GM12865 (cell line): ENCODE measurements at regions not wholly inside any gene's neighbourhood (a gene's known extent, or its start where the extent isn't known, plus 50 kb on each side); places are given as distances from the start of the nearest gene placed in this dataset.
A peak's percentile ranks its signal among the peaks of the same experiment; 100 is the strongest.
"Not testable (repeated sequence)": the region's sequence is repeated elsewhere in the genome, so short reads cannot be mapped to it uniquely, and the experiment has no call there.

ENCODE experiments used
- DNase-seq: peaks from one replicate; pipeline ENCODE4 v3.0.0; 2010; ENCODE audit warnings: low read depth
- H3K4me3 ChIP-seq: 2 replicates; pipeline ENCODE4 v1.5.1; 2011; ENCODE audit warnings: mild to moderate bottlenecking, low read depth, low read length, control low read depth
- CTCF ChIP-seq: IDR thresholded peaks from 2 replicates; pipeline ENCODE4 v1.5.1; 2011; ENCODE audit warnings: low read length, control low read depth, low read depth, inconsistent platforms; ENCODE audit not compliant: insufficient read depth; ENCODE audit errors: missing control alignments

DNA sequence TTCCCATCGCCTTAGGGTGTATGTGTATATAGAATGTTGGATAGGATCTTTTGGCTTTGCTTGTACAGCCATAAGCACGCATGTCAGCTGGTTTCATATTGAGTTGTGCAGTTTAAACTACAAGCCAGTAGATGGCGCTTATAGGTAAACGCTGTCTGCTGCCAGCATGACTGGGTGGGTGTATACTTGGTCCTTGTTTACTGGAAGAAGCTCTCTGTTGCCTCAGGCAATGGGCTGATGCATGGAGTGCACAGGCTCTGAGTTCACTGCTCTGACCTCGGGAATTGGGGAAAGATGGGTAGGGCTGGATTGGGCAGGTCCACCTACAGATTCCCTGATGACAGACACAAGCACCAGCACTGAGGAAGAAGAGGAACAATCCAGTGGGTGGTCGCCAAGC is 831.5 kb downstream of the STIM2 start:
- peak; percentile 67 for DNase-seq
- H3K4me3 ChIP-seq: no peak overlapping the region
- TF ChIP-seq CTCF: peak; percentile 67

- no peak overlapping the region for H3K4me3 ChIP-seq
- DNase-seq: no peak
- no peak for TF ChIP-seq CTCF
Observed at GRCh38 chr4:27692868-27693634, 832.4 kb downstream of the STIM2 start.

GRCh38 chr4:27696257-27696656 is 835.6 kb downstream of the STIM2 start:
- H3K4me3 ChIP-seq, DNase-seq: not testable (repeated sequence)

DNA sequence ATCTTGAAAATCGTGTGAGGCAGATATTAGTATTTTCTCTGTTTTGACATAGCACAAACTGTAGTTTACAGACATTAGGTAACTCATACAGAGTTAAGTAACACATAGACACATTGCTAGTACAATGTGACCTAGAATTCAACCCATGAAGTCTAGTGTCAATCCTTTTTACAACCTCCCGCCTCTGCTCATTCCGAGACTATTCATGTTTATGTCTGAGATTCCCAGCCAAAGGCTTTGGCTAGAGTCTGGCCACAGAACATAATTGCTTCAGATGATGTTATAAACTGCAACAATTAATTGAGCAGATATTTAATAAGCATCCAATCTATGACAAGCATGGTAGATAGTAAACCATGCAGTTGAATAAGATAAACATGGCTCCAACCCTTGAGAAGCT is 841.0 kb downstream of the STIM2 start:
- no peak for TF ChIP-seq CTCF

DNA sequence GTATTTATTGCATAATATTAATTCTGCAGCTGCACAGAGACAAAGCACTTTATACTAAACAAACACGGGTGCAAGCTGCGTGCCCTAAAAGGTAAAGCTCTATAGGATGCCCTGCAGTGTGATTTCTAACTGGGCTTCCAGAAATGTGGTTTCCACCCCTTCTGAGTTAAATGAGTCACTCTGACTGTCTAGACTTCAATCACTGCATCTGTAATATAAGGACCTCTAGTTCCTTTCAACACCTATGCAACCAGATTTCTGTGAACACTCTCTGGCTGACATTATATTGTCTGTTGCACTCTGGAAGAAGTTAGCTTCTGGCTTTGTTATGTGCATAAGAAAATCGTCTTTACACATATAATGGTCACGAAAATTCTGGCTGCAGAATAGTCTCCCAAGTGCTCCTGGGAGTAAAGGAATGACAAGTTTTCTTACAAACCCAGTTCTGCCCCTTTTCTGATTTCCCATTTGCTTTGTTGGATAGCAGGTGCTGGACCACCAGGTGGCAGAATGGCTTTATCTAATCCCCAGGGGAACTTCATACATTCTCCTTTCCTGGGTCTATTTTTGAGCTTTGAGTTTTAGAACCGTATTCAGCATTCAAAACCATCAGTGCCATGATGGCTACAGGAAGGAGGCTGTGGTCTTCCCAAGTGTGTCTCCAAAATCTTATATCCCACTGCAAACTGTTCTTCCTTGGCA is 842.2 kb downstream of the STIM2 start:
- no peak overlapping the region for H3K4me3 ChIP-seq
- peak; percentile 33 for TF ChIP-seq CTCF
- peak; percentile 40 for DNase-seq

More for the DNA sequence above, 841.0 kb downstream of the STIM2 start:
- no peak for DNase-seq
- H3K4me3 ChIP-seq: no peak overlapping the region

GRCh38 chr4:27703771-27704170 is 843.1 kb downstream of the STIM2 start:
- DNase-seq: no peak
- no peak overlapping the region for H3K4me3 ChIP-seq
- no peak for TF ChIP-seq CTCF

DNA sequence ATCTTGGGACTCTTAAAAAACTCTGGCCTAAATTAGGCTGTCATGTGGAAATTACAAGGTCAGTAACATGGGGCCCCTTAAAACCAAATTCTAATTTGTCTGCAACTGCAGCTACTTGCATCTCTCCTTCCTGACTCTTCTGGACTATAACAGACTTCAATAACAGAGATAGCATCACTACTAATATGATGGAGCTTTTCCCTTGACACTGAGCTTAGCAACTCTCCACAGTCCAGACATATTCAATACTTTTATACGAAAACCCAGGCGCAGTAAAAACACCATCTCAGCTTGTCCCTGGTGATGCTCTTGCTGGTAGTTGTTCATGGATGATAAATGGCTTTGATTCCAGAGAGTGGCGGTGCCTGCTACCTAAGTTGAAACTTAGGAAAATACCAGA is 850.4 kb downstream of the STIM2 start:
- DNase-seq: no peak
- TF ChIP-seq CTCF: no peak
- H3K4me3 ChIP-seq: no peak overlapping the region
